B cell (primary cell): ENCODE measurements at regions not wholly inside any gene's neighbourhood (a gene's known extent, or its start where the extent isn't known, plus 50 kb on each side); places are given as distances from the start of the nearest gene placed in this dataset.

Source experiments
- CTCF ChIP-seq: fragments of 200-600 bp; IDR thresholded peaks from one replicate; pipeline ENCODE4 v1.8.0; 2022; ENCODE audit warnings: antibody characterized with exemption, mild to moderate bottlenecking
- EZH2 ChIP-seq: IDR thresholded peaks from 2 replicates; pipeline ENCODE4 v1.6.1; 2012; ENCODE audit warnings: borderline replicate concordance, low read depth, mild to moderate bottlenecking, moderate library complexity, low read length; ENCODE audit not compliant: insufficient read depth, poor library complexity, severe bottlenecking

GRCh38 chr3:82883072-82883471 is 1121.6 kb upstream of the GBE1 start:
- TF ChIP-seq EZH2, result no peak
- TF ChIP-seq CTCF, result no peak
